HepG2 (cell line): ENCODE measurements at regions not wholly inside any gene's neighbourhood (a gene's known extent, or its start where the extent isn't known, plus 50 kb on each side); places are given as distances from the start of the nearest gene placed in this dataset.

ENCODE experiments used
- ELF4 ChIP-seq: sonication (generic); formaldehyde crosslinking; IDR thresholded peaks from 2 replicates; pipeline ENCODE4 v1.5.0; 2020; ENCODE audit warnings: missing genetic modification reagents, mild to moderate bottlenecking, moderate library complexity, borderline replicate concordance
- SKI ChIP-seq: fragments of 450-650 bp; IDR thresholded peaks from one replicate; pipeline ENCODE4 v1.6.1; 2018; ENCODE audit warnings: mild to moderate bottlenecking; ENCODE audit not compliant: partially characterized antibody
- ZBTB21 ChIP-seq: sonication (generic); formaldehyde crosslinking; IDR thresholded peaks from 2 replicates; pipeline ENCODE4 v1.4.0; 2020; ENCODE audit warnings: missing genetic modification reagents
- TF ChIP-seq, protein P1 (sequence below): sonication (generic); formaldehyde crosslinking; IDR thresholded peaks from 2 replicates; pipeline ENCODE4 v1.5.0; 2020; ENCODE audit warnings: mild to moderate bottlenecking, missing genetic modification reagents, moderate library complexity

- TF ChIP-seq, protein P1, sequence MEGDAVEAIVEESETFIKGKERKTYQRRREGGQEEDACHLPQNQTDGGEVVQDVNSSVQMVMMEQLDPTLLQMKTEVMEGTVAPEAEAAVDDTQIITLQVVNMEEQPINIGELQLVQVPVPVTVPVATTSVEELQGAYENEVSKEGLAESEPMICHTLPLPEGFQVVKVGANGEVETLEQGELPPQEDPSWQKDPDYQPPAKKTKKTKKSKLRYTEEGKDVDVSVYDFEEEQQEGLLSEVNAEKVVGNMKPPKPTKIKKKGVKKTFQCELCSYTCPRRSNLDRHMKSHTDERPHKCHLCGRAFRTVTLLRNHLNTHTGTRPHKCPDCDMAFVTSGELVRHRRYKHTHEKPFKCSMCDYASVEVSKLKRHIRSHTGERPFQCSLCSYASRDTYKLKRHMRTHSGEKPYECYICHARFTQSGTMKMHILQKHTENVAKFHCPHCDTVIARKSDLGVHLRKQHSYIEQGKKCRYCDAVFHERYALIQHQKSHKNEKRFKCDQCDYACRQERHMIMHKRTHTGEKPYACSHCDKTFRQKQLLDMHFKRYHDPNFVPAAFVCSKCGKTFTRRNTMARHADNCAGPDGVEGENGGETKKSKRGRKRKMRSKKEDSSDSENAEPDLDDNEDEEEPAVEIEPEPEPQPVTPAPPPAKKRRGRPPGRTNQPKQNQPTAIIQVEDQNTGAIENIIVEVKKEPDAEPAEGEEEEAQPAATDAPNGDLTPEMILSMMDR (CRISPR knock-in tag) = no peak
- TF ChIP-seq ELF4 (no peak), ZBTB21 (CRISPR knock-in tag) (no peak), SKI (no peak)
Measured at GRCh38 chr2:35827086-35827485, 528.5 kb upstream of the CRIM1 start.
